Muscle of leg (tissue), 3 donors: ENCODE measurements at regions not wholly inside any gene's neighbourhood (a gene's known extent, or its start where the extent isn't known, plus 50 kb on each side); places are given as distances from the start of the nearest gene placed in this dataset.

Experiments used
- DNase-seq: peaks from one replicate; pipeline ENCODE4 v3.0.0; 2013
- H3K27ac ChIP-seq: one replicate; pipeline ENCODE4 v1.5.1; 2013; ENCODE audit warnings: mild to moderate bottlenecking, low read length, control low read depth
- H3K27me3 ChIP-seq: one replicate; pipeline ENCODE4 v1.6.1; 2013; ENCODE audit warnings: low read length; ENCODE audit not compliant: control insufficient read depth, insufficient read depth
- H3K36me3 ChIP-seq: one replicate; pipeline ENCODE4 v1.6.1; 2013; ENCODE audit warnings: low read length; ENCODE audit not compliant: control insufficient read depth, insufficient read depth
- H3K4me1 ChIP-seq: one replicate; pipeline ENCODE4 v1.6.1; 2013; ENCODE audit warnings: low read length; ENCODE audit not compliant: control insufficient read depth, insufficient read depth
- H3K4me3 ChIP-seq: one replicate; pipeline ENCODE4 v1.5.1; 2013; ENCODE audit warnings: low read length, control low read depth
- H3K9me3 ChIP-seq: replicated peaks from 2 replicates; pipeline ENCODE4 v1.6.1; 2013; ENCODE audit warnings: low read depth, low read length; ENCODE audit not compliant: control insufficient read depth
- WGBS: methylation state at CpG from one replicate; pipeline ENCODE4 v1.1.5; 2013; ENCODE audit warnings: missing lambda C conversion rate; ENCODE audit not compliant: insufficient coverage; 5-methylcytosine and 5-hydroxymethylcytosine counted together

- H3K27ac ChIP-seq = no peak overlapping the region
- peak; percentile 10 for DNase-seq
- no peaks in the 10 kb centered on the region for H3K9me3 ChIP-seq
- H3K4me1 ChIP-seq = no peaks in the 10 kb centered on the region
- no peak overlapping the region for H3K4me3 ChIP-seq
- H3K36me3 ChIP-seq = no peaks in the 10 kb centered on the region
- H3K27me3 ChIP-seq = peaks cover 9% of the 10 kb centered on the region
- 31% methylated on average over 2 of the region's 4 CpGs for WGBS
Observed at GRCh38 chr22:47775686-47776085, 1013.2 kb downstream of the TBC1D22A start.

GRCh38 chr22:47775191-47775590 lies 1012.7 kb downstream of the TBC1D22A start:
- WGBS = no CpG with 5 or more reads among the region's 4 CpGs
- H3K36me3 ChIP-seq = no peaks in the 10 kb centered on the region
- H3K4me1 ChIP-seq = no peaks in the 10 kb centered on the region
- no peak overlapping the region for H3K27ac ChIP-seq
- no peak for DNase-seq
- H3K27me3 ChIP-seq = peaks cover 9% of the 10 kb centered on the region
- no peaks in the 10 kb centered on the region for H3K9me3 ChIP-seq
- no peak overlapping the region for H3K4me3 ChIP-seq

- Histone ChIP-seq H3K36me3 (no peaks in the 10 kb centered on the region), H3K4me1 (no peaks in the 10 kb centered on the region), H3K27ac (no peak overlapping the region), H3K4me3 (no peak overlapping the region), H3K9me3 (no peaks in the 10 kb centered on the region), H3K27me3 (peaks cover 9% of the 10 kb centered on the region)
- no CpG with 5 or more reads among the region's 2 CpGs for WGBS
- DNase-seq = no peak
Observed at GRCh38 chr22:47773635-47774034, 1011.2 kb downstream of the TBC1D22A start.

- no CpG with 5 or more reads among the region's 3 CpGs for WGBS
- Histone ChIP-seq H3K9me3 (no peaks in the 10 kb centered on the region), H3K27me3 (peaks cover 4% of the 10 kb centered on the region), H3K4me3 (no peak overlapping the region), H3K36me3 (no peaks in the 10 kb centered on the region), H3K27ac (no peak overlapping the region), H3K4me1 (no peaks in the 10 kb centered on the region)
- no peak for DNase-seq
Observed at GRCh38 chr22:47772864-47773263, 1010.4 kb downstream of the TBC1D22A start.

- Histone ChIP-seq H3K4me3 (no peak overlapping the region), H3K27me3 (no peaks in the 10 kb centered on the region), H3K27ac (no peak overlapping the region), H3K9me3 (no peaks in the 10 kb centered on the region), H3K36me3 (no peaks in the 10 kb centered on the region), H3K4me1 (no peaks in the 10 kb centered on the region)
- WGBS = 70% methylated on average over 2 of the region's 6 CpGs
- DNase-seq = no peak
Observed at GRCh38 chr22:47769652-47770051, 1007.2 kb downstream of the TBC1D22A start.

- no peaks in the 10 kb centered on the region for H3K9me3 ChIP-seq
- no peaks in the 10 kb centered on the region for H3K4me1 ChIP-seq
- no peak overlapping the region for H3K27ac ChIP-seq
- no peak overlapping the region for H3K4me3 ChIP-seq
- DNase-seq = no peak
- 100% methylated on average over 1 of the region's 4 CpGs for WGBS
- H3K27me3 ChIP-seq = no peaks in the 10 kb centered on the region
- H3K36me3 ChIP-seq = no peaks in the 10 kb centered on the region
Observed at GRCh38 chr22:47768027-47768426, 1005.6 kb downstream of the TBC1D22A start.

- Histone ChIP-seq H3K27me3 (no peaks in the 10 kb centered on the region), H3K4me3 (no peak overlapping the region), H3K36me3 (no peaks in the 10 kb centered on the region), H3K27ac (no peak overlapping the region), H3K4me1 (no peaks in the 10 kb centered on the region), H3K9me3 (no peaks in the 10 kb centered on the region)
- no peak for DNase-seq
- 83% methylated on average over 2 of the region's 5 CpGs for WGBS
Observed at GRCh38 chr22:47767403-47767802, 1005.0 kb downstream of the TBC1D22A start.

GRCh38 chr22:47765757-47766156 lies 1003.3 kb downstream of the TBC1D22A start:
- no peaks in the 10 kb centered on the region for H3K9me3 ChIP-seq
- H3K36me3 ChIP-seq = no peaks in the 10 kb centered on the region
- H3K4me1 ChIP-seq = no peaks in the 10 kb centered on the region
- H3K4me3 ChIP-seq = no peak overlapping the region
- no peaks in the 10 kb centered on the region for H3K27me3 ChIP-seq
- no peak overlapping the region for H3K27ac ChIP-seq
- no peak for DNase-seq
- 47% methylated on average over 3 of the region's 6 CpGs for WGBS

GRCh38 chr22:47762141-47762540 lies 999.7 kb downstream of the TBC1D22A start:
- Histone ChIP-seq H3K36me3 (no peaks in the 10 kb centered on the region), H3K27ac (no peak overlapping the region), H3K4me1 (no peaks in the 10 kb centered on the region), H3K4me3 (no peak overlapping the region), H3K9me3 (no peaks in the 10 kb centered on the region), H3K27me3 (no peaks in the 10 kb centered on the region)
- DNase-seq = no peak
- WGBS = 81% methylated on average over 3 of the region's 3 CpGs

GRCh38 chr22:47759909-47760308 lies 997.5 kb downstream of the TBC1D22A start:
- Histone ChIP-seq H3K9me3 (no peaks in the 10 kb centered on the region), H3K36me3 (no peaks in the 10 kb centered on the region), H3K27ac (no peak overlapping the region), H3K4me1 (no peaks in the 10 kb centered on the region), H3K4me3 (no peak overlapping the region), H3K27me3 (no peaks in the 10 kb centered on the region)
- 79% methylated on average over 2 of the region's 3 CpGs for WGBS
- no peak for DNase-seq

GRCh38 chr22:47757741-47758140 lies 995.3 kb downstream of the TBC1D22A start:
- H3K4me1 ChIP-seq = no peaks in the 10 kb centered on the region
- WGBS = no CpG with 5 or more reads among the region's 3 CpGs
- H3K27me3 ChIP-seq = no peaks in the 10 kb centered on the region
- H3K36me3 ChIP-seq = no peaks in the 10 kb centered on the region
- H3K27ac ChIP-seq = no peak overlapping the region
- DNase-seq = no peak
- no peaks in the 10 kb centered on the region for H3K9me3 ChIP-seq
- no peak overlapping the region for H3K4me3 ChIP-seq
